IMR-90 (cell line): ENCODE measurements at regions not wholly inside any gene's neighbourhood (a gene's known extent, or its start where the extent isn't known, plus 50 kb on each side); places are given as distances from the start of the nearest gene placed in this dataset.

ENCODE experiments used
- ATAC-seq: fragments of 200-7000 bp; cut with Tn5 transposase; 2 replicates; pipeline ENCODE4 v1.9.1; 2020; ENCODE audit warnings: low read depth, mild to moderate bottlenecking, moderate library complexity
- BruUV-seq: library from RNA; stranded (reverse); fragments of 400-500 nt; replicated peaks from 2 replicates; lab custom pipeline; 2021; lab: Mats Ljungman, UMichigan
- CTCF ChIA-PET: fragments of 300-600 bp; formaldehyde crosslinking; extraction: SDS; loops from one replicate; lab custom pipeline; 2021; ENCODE audit warnings: antibody characterized with exemption; lab: Yijun Ruan, JAX
- POLR2A ChIA-PET: fragments of 300-600 bp; sonication (Branson Sonifier 250); formaldehyde crosslinking; loops from one replicate; lab custom pipeline; 2022; ENCODE audit warnings: antibody characterized with exemption; ENCODE audit not compliant: unreplicated experiment; lab: Charles Lee
- DNase-seq: peaks from one replicate; pipeline ENCODE4 v3.0.0; 2013
- H2AFZ ChIP-seq: replicated peaks from 2 replicates; pipeline ENCODE3; 2013; ENCODE audit warnings: low read length, mild to moderate bottlenecking; ENCODE audit not compliant: poor library complexity
- H2AK5ac ChIP-seq: 2 replicates; pipeline ENCODE4 v1.6.1; 2013; ENCODE audit warnings: low read depth, low read length, inconsistent platforms
- H2AK9ac ChIP-seq: replicated peaks from 2 replicates; pipeline ENCODE3; 2013; ENCODE audit warnings: mild to moderate bottlenecking, low read depth, low read length, moderate library complexity; ENCODE audit not compliant: poor library complexity
- H2BK120ac ChIP-seq: 2 replicates; pipeline ENCODE4 v1.6.1; 2013; ENCODE audit warnings: low read depth, low read length, inconsistent platforms
- H2BK15ac ChIP-seq: 3 replicates; pipeline ENCODE4 v1.6.1; 2013; ENCODE audit warnings: low read depth, low read length, inconsistent platforms
- H2BK20ac ChIP-seq: 2 replicates; pipeline ENCODE4 v1.6.1; 2013; ENCODE audit warnings: low read depth, mild to moderate bottlenecking, inconsistent platforms, low read length, moderate library complexity
- H2BK5ac ChIP-seq: 2 replicates; pipeline ENCODE4 v1.6.1; 2013; ENCODE audit warnings: mild to moderate bottlenecking, low read depth, low read length, inconsistent platforms; ENCODE audit not compliant: poor library complexity, severe bottlenecking
- H3K14ac ChIP-seq: replicated peaks from 2 replicates; pipeline ENCODE4 v1.6.1; 2013; ENCODE audit warnings: low read depth, low read length, inconsistent platforms
- H3K18ac ChIP-seq: 2 replicates; pipeline ENCODE4 v1.6.1; 2013; ENCODE audit warnings: low read depth, low read length, control low read depth
- H3K23ac ChIP-seq: 2 replicates; pipeline ENCODE4 v1.6.1; 2013; ENCODE audit warnings: low read depth, low read length, inconsistent platforms
- H3K27ac ChIP-seq: 2 replicates; pipeline ENCODE4 v1.5.1; 2013; ENCODE audit warnings: mild to moderate bottlenecking, control low read depth, low read length; ENCODE audit not compliant: insufficient read depth
- H3K27me3 ChIP-seq: 2 replicates; pipeline ENCODE4 v1.6.1; 2013; ENCODE audit warnings: low read length; ENCODE audit not compliant: control insufficient read depth, insufficient read depth
- H3K36me3 ChIP-seq: 2 replicates; pipeline ENCODE4 v1.6.1; 2013; ENCODE audit warnings: low read length, mixed read lengths; ENCODE audit not compliant: control insufficient read depth, insufficient read depth
- H3K4ac ChIP-seq: 2 replicates; pipeline ENCODE4 v1.6.1; 2013; ENCODE audit warnings: low read depth, low read length, inconsistent platforms
- H3K4me1 ChIP-seq: 2 replicates; pipeline ENCODE4 v1.6.1; 2013; ENCODE audit warnings: low read length, mixed read lengths; ENCODE audit not compliant: control insufficient read depth, insufficient read depth
- H3K4me2 ChIP-seq: 2 replicates; pipeline ENCODE4 v1.6.1; 2013; ENCODE audit warnings: low read depth, mild to moderate bottlenecking, control low read depth, low read length, moderate library complexity
- H3K4me3 ChIP-seq: 2 replicates; pipeline ENCODE4 v1.5.1; 2013; ENCODE audit warnings: low read depth, mild to moderate bottlenecking, control low read depth, low read length, moderate library complexity; ENCODE audit not compliant: insufficient read depth
- H3K56ac ChIP-seq: 2 replicates; pipeline ENCODE4 v1.6.1; 2013; ENCODE audit warnings: low read length, inconsistent platforms; ENCODE audit not compliant: insufficient read depth; ENCODE audit errors: extremely low read depth
- H3K79me1 ChIP-seq, 2 experiments: 2 replicates each; pipeline ENCODE4 v1.6.1; 2013; ENCODE audit warnings: low read length in 2 of 2, inconsistent platforms in 1 of 2, low read depth in 1 of 2
- H3K9ac ChIP-seq: 2 replicates; pipeline ENCODE4 v1.6.1; 2013; ENCODE audit warnings: low read depth, low read length, control low read depth
- H3K9me1 ChIP-seq: 2 replicates; pipeline ENCODE4 v1.6.1; 2013; ENCODE audit warnings: low read length, inconsistent platforms; ENCODE audit not compliant: insufficient read depth
- H3K9me3 ChIP-seq: 2 replicates; pipeline ENCODE4 v1.6.1; 2013; ENCODE audit warnings: low read length; ENCODE audit not compliant: control insufficient read depth, insufficient read depth
- H4K20me1 ChIP-seq: 2 replicates; pipeline ENCODE4 v1.6.1; 2013; ENCODE audit warnings: low read length, inconsistent platforms; ENCODE audit not compliant: insufficient read depth
- H4K5ac ChIP-seq: 2 replicates; pipeline ENCODE4 v1.6.1; 2013; ENCODE audit warnings: mild to moderate bottlenecking, low read depth, low read length, control low read depth
- H4K8ac ChIP-seq, 2 experiments: 2 replicates each; pipeline ENCODE4 v1.6.1; 2013; ENCODE audit warnings: low read depth in 2 of 2, low read length in 2 of 2, control low read depth in 1 of 2, inconsistent platforms in 1 of 2
- H4K91ac ChIP-seq: 2 replicates; pipeline ENCODE4 v1.6.1; 2013; ENCODE audit warnings: low read depth, low read length, inconsistent platforms; ENCODE audit not compliant: insufficient read depth
- BHLHE40 ChIP-seq: fragments of 150-350 bp; IDR thresholded peaks from 2 replicates; pipeline ENCODE4 v1.6.1; 2016; ENCODE audit warnings: mild to moderate bottlenecking, low read depth, low read length
- CEBPB ChIP-seq: IDR thresholded peaks from 2 replicates; pipeline ENCODE4 v1.6.1; 2012; ENCODE audit warnings: low read depth, low read length, improper control_type of control experiment
- CHD1 ChIP-seq: IDR thresholded peaks from 2 replicates; pipeline ENCODE4 v1.6.1; 2012; ENCODE audit warnings: low read depth, low read length, improper control_type of control experiment
- FOS ChIP-seq: fragments of 150-350 bp; IDR thresholded peaks from 2 replicates; pipeline ENCODE4 v1.6.1; 2016; ENCODE audit warnings: low read depth, low read length
- MAFK ChIP-seq: IDR thresholded peaks from 2 replicates; pipeline ENCODE4 v1.6.1; 2012; ENCODE audit warnings: low read depth, low read length, improper control_type of control experiment
- MXI1 ChIP-seq: IDR thresholded peaks from 2 replicates; pipeline ENCODE4 v1.6.1; 2012; ENCODE audit warnings: low read depth, mild to moderate bottlenecking, low read length, moderate library complexity, borderline replicate concordance
- NFE2L2 ChIP-seq: fragments of 150-350 bp; IDR thresholded peaks from 2 replicates; pipeline ENCODE4 v1.6.1; 2016; ENCODE audit warnings: low read depth, mild to moderate bottlenecking, low read length
- RAD21 ChIP-seq: IDR thresholded peaks from 2 replicates; pipeline ENCODE4 v1.6.1; 2012; ENCODE audit warnings: low read length, improper control_type of control experiment
- RCOR1 ChIP-seq: IDR thresholded peaks from 2 replicates; pipeline ENCODE4 v1.6.1; 2012; ENCODE audit warnings: mild to moderate bottlenecking, low read length, improper control_type of control experiment; ENCODE audit not compliant: insufficient replicate concordance
- SMC3 ChIP-seq: fragments of 150-350 bp; IDR thresholded peaks from 2 replicates; pipeline ENCODE4 v1.6.1; 2016; ENCODE audit warnings: low read depth, mild to moderate bottlenecking, antibody characterized with exemption, low read length, moderate library complexity
- WGBS, 2 experiments: methylation state at CpG; one replicate each; pipeline versions ENCODE4 v1.1.5 to v1.1.7; 2013; ENCODE audit warnings: missing lambda C conversion rate in 2 of 2; ENCODE audit not compliant: insufficient read length in 1 of 2; ENCODE audit errors: extremely low coverage in 2 of 2; 5-methylcytosine and 5-hydroxymethylcytosine counted together
- dilution Hi-C: fragments of 300-500 bp; cut with HindIII; formaldehyde crosslinking; loops from one replicate; pipeline ENCODE4 v1.14.3; 2018; ENCODE audit warnings: low sequenced_read_pairs; ENCODE audit not compliant: unreplicated experiment
- in situ Hi-C: fragments of 300-500 bp; cut with MboI; formaldehyde crosslinking; loops from 3 replicates; pipeline ENCODE4 v1.14.3; 2019; ENCODE audit warnings: low sequenced_read_pairs, inconsistent platforms, mixed read lengths
- intact Hi-C: fragments of 100-400 bp; cut with micrococcal nuclease; formaldehyde crosslinking; loops from 2 replicates; pipeline ENCODE4 v1.10.0; 2022
- TF ChIP-seq, protein P1 (sequence below): fragments of 150-350 bp; IDR thresholded peaks from 2 replicates; pipeline ENCODE4 v1.6.1; 2017; ENCODE audit warnings: mild to moderate bottlenecking, antibody characterized with exemption, low read length, low read depth
- TF ChIP-seq, protein P2 (sequence below): fragments of 150-350 bp; IDR thresholded peaks from 2 replicates; pipeline ENCODE4 v1.6.1; 2016; ENCODE audit warnings: low read depth, mild to moderate bottlenecking, low read length, moderate library complexity, borderline replicate concordance

DNA sequence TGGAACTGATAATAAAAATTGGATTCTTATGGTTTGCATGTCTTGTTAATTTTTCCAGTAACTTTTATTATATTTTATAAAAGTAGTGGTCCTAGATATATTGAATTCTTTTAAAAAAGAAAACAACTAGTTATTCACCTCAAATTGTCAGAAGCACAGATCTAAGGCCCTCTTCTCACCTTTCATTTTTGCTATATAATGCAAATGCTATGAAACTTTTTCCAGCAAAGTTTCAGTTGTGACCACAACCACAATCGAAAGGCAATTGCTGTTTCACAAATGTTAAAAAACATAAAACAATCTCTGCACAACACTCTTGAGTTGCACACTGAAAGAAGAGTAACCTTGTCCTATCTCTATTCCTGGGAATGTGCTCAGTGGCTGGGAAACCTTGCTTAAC is 479.8 kb upstream of the FLRT2 start:
- no peak for TF ChIP-seq RCOR1
- no peak for TF ChIP-seq NFE2L2
- TF ChIP-seq BHLHE40 = no peak
- no peak for TF ChIP-seq MAFK
- no peak for TF ChIP-seq CEBPB
- no peak for TF ChIP-seq SMC3
- TF ChIP-seq, protein P1, sequence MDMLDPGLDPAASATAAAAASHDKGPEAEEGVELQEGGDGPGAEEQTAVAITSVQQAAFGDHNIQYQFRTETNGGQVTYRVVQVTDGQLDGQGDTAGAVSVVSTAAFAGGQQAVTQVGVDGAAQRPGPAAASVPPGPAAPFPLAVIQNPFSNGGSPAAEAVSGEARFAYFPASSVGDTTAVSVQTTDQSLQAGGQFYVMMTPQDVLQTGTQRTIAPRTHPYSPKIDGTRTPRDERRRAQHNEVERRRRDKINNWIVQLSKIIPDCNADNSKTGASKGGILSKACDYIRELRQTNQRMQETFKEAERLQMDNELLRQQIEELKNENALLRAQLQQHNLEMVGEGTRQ = no peak
- TF ChIP-seq CHD1 = no peak
- TF ChIP-seq RAD21 = no peak
- no peak for TF ChIP-seq FOS
- TF ChIP-seq, protein P2, sequence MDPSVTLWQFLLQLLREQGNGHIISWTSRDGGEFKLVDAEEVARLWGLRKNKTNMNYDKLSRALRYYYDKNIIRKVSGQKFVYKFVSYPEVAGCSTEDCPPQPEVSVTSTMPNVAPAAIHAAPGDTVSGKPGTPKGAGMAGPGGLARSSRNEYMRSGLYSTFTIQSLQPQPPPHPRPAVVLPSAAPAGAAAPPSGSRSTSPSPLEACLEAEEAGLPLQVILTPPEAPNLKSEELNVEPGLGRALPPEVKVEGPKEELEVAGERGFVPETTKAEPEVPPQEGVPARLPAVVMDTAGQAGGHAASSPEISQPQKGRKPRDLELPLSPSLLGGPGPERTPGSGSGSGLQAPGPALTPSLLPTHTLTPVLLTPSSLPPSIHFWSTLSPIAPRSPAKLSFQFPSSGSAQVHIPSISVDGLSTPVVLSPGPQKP = no peak
- no peak for TF ChIP-seq MXI1
- H3K36me3 ChIP-seq = no peaks in the 10 kb centered on the region
- H2AFZ ChIP-seq = no peak overlapping the region
- H3K27me3 ChIP-seq = no peaks in the 10 kb centered on the region
- ATAC-seq (no peak), DNase-seq (no peak)
- no peaks in the 10 kb centered on the region for H3K4me1 ChIP-seq
- BruUV-seq = no TSS peak
- no peak overlapping the region for H4K8ac ChIP-seq
- H3K23ac ChIP-seq = no peak overlapping the region
- H4K91ac ChIP-seq = no peak overlapping the region
- H3K4me2 ChIP-seq = no peak overlapping the region
- H3K4me3 ChIP-seq = no peak overlapping the region
- no peak overlapping the region for H3K4ac ChIP-seq
- 50% methylated on average over 1 of the region's 1 CpG; no CpG with 5 or more reads in 1 of the 2 experiments for WGBS, 2 experiments
- dilution Hi-C loops = no loop called here
- no peak overlapping the region for H3K18ac ChIP-seq
- no peak overlapping the region for H2BK5ac ChIP-seq
- H3K9me3 ChIP-seq = no peaks in the 10 kb centered on the region
- H2BK15ac ChIP-seq = no peak overlapping the region
- POLR2A ChIA-PET = no interaction called here
- in situ Hi-C loops = no loop called here
- H2BK20ac ChIP-seq = no peak overlapping the region
- H2BK120ac ChIP-seq = no peak overlapping the region
- no peak overlapping the region for H3K9ac ChIP-seq
- H3K79me1 ChIP-seq = no peaks in the 10 kb centered on the region
- CTCF ChIA-PET = no interaction called here
- H2AK9ac ChIP-seq = no peak overlapping the region
- no peak overlapping the region for H3K14ac ChIP-seq
- intact Hi-C loops = no loop called here
- no peaks in the 10 kb centered on the region for H4K20me1 ChIP-seq
- H2AK5ac ChIP-seq = no peak overlapping the region
- H3K9me1 ChIP-seq = no peaks in the 10 kb centered on the region
- no peak overlapping the region for H4K5ac ChIP-seq
- H3K27ac ChIP-seq = no peak overlapping the region
- no peak overlapping the region for H3K56ac ChIP-seq
